Astrocyte (in vitro differentiated cells and primary cell): ENCODE measurements at regions not wholly inside any gene's neighbourhood (a gene's known extent, or its start where the extent isn't known, plus 50 kb on each side); places are given as distances from the start of the nearest gene placed in this dataset.

Experiments
- CTCF ChIP-seq: IDR thresholded peaks from 2 replicates; pipeline ENCODE4 v1.5.1; 2011; ENCODE audit warnings: low read depth, mild to moderate bottlenecking, inconsistent platforms, low read length, moderate library complexity; ENCODE audit not compliant: insufficient read depth
- EZH2 ChIP-seq: IDR thresholded peaks from 2 replicates; pipeline ENCODE4 v1.6.1; 2012; ENCODE audit warnings: mild to moderate bottlenecking, low read length, inconsistent platforms; ENCODE audit not compliant: insufficient read depth

GRCh38 chr7:89809291-89809690, 345.0 kb upstream of the STEAP1 start:
- no peak for TF ChIP-seq CTCF
- no peak for TF ChIP-seq EZH2
